CD4-positive, CD25-positive, alpha-beta regulatory T cell (primary cell): ENCODE measurements at regions not wholly inside any gene's neighbourhood (a gene's known extent, or its start where the extent isn't known, plus 50 kb on each side); places are given as distances from the start of the nearest gene placed in this dataset.

ENCODE experiments used
- ATAC-seq, 2 donors: fragments of 150-1000 bp; cut with Tn5 transposase; one replicate each; pipeline ENCODE4 v1.10.0; 2021; ENCODE audit warnings: low read depth in 2 of 2, moderate number of reproducible peaks in 2 of 2, moderate library complexity in 1 of 2
- DNase-seq, 3 donors: peaks; one replicate each; pipeline versions ENCODE4 v3.0.0 to v3.0.0-alpha.2; 2012 to 2022; ENCODE audit warnings: mixed read lengths in 1 of 3
- H3K27ac ChIP-seq: one replicate; pipeline ENCODE4 v1.7.0; 2013; ENCODE audit warnings: mild to moderate bottlenecking, low read length; ENCODE audit not compliant: insufficient read depth, poor library complexity, severe bottlenecking
- H3K27me3 ChIP-seq: one replicate; pipeline ENCODE4 v1.7.0; 2013; ENCODE audit warnings: low read length; ENCODE audit not compliant: control insufficient read depth, insufficient read depth
- H3K36me3 ChIP-seq: one replicate; pipeline ENCODE4 v1.7.0; 2013; ENCODE audit warnings: mild to moderate bottlenecking, low read length, moderate library complexity; ENCODE audit not compliant: control insufficient read depth, insufficient read depth
- H3K4me1 ChIP-seq: 2 replicates; pipeline ENCODE4 v1.7.0; 2013; ENCODE audit warnings: mild to moderate bottlenecking, low read length; ENCODE audit not compliant: insufficient read depth, control insufficient read depth, poor library complexity, severe bottlenecking
- H3K4me3 ChIP-seq: one replicate; pipeline ENCODE4 v1.7.0; 2013; ENCODE audit warnings: low read depth, mild to moderate bottlenecking, low read length, moderate library complexity
- H3K9me3 ChIP-seq, 2 experiments: 1 replicate in 1 of 2; 2 replicates in 1 of 2; pipeline ENCODE4 v1.7.0; 2013; ENCODE audit warnings: low read length in 2 of 2, mild to moderate bottlenecking in 1 of 2, moderate library complexity in 1 of 2; ENCODE audit not compliant: control insufficient read depth in 2 of 2
- H3K27ac Mint-ChIP-seq, 3 donors: one replicate each; pipeline ENCODE4 v1.8.0; 2020 to 2022; ENCODE audit warnings: mild to moderate bottlenecking in 3 of 3, mixed read lengths in 3 of 3, moderate library complexity in 2 of 3
- H3K27me3 Mint-ChIP-seq: one replicate; pipeline ENCODE4 v1.8.0; 2022; ENCODE audit warnings: mild to moderate bottlenecking, mixed read lengths
- H3K36me3 Mint-ChIP-seq: one replicate; pipeline ENCODE4 v1.8.0; 2020; ENCODE audit warnings: mixed read lengths
- H3K4me1 Mint-ChIP-seq, 4 donors: one replicate each; pipeline ENCODE4 v1.8.0; 2020 to 2022; ENCODE audit warnings: mixed read lengths in 4 of 4, mild to moderate bottlenecking in 1 of 4
- H3K4me3 Mint-ChIP-seq, 4 donors: one replicate each; pipeline ENCODE4 v1.8.0; 2020 to 2022; ENCODE audit warnings: mild to moderate bottlenecking in 4 of 4, mixed read lengths in 4 of 4, moderate library complexity in 3 of 4
- H3K9me3 Mint-ChIP-seq, 7 donors: one replicate each; pipeline ENCODE4 v1.8.0; 2020 to 2022; ENCODE audit warnings: mixed read lengths in 7 of 7, mild to moderate bottlenecking in 3 of 7, moderate library complexity in 2 of 7

DNA sequence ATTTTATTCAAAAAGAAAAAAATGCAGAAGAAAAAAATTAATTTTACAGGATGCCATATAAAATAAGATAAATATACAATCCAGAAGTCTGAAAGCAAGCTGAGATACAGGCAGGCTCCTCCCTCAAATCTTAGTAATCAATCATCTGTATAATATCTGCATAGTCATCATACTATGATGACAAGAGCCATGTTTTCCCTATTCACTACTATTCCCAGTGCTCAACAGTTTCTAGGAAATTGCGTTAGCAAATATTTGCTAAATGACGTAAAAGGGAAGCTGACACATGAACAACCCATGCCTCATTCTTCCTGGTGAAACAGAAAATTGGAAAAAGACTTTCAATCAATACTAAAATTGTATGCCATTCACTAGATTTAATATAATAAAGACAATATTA lies 793.2 kb downstream of the SUCLG1 start:
- no peaks in the 10 kb centered on the region for H3K4me1 ChIP-seq
- Mint-ChIP-seq H3K27me3 (no peaks in the 10 kb centered on the region), H3K4me3 (no peak overlapping the region), H3K9me3 (peaks cover 0 to 5% (median 0%) of the 10 kb centered on the region in 7 donors), H3K4me1 (no peaks in the 10 kb centered on the region), H3K36me3 (no peaks in the 10 kb centered on the region), H3K27ac (no peak overlapping the region)
- ATAC-seq (no peak), DNase-seq (no peak)
- H3K9me3 ChIP-seq: no peaks in the 10 kb centered on the region
- H3K27ac ChIP-seq: no peak overlapping the region
- H3K4me3 ChIP-seq: no peak overlapping the region
- no peaks in the 10 kb centered on the region for H3K36me3 ChIP-seq
- H3K27me3 ChIP-seq: no peaks in the 10 kb centered on the region

DNA sequence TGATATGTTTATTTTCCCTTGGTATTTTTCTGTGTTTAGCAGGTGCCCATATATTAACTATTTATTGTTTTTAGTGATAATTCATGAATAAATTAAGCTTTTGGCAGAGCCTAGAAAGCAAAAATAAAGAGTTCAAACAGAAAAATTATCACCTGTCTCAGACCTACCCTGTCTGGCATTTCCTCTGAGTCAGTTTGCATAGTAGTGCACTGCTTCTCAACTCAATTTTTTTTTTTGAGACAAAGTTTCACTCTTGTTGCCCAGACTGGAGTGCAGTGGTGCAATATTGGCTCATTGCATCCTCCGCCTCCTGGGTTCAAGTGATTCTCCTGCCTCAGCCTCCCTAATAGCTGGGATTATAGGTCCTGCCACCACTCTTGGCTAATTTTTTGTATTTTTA lies 793.9 kb downstream of the SUCLG1 start:
- Mint-ChIP-seq H3K4me1 (no peaks in the 10 kb centered on the region), H3K27ac (no peak overlapping the region), H3K4me3 (no peak overlapping the region), H3K9me3 (peaks cover 0 to 5% (median 0%) of the 10 kb centered on the region in 7 donors), H3K36me3 (no peaks in the 10 kb centered on the region), H3K27me3 (no peaks in the 10 kb centered on the region)
- Histone ChIP-seq H3K27me3 (no peaks in the 10 kb centered on the region), H3K4me3 (no peak overlapping the region), H3K27ac (no peak overlapping the region), H3K36me3 (no peaks in the 10 kb centered on the region), H3K4me1 (no peaks in the 10 kb centered on the region), H3K9me3 (no peaks in the 10 kb centered on the region)
- DNase-seq (no peak), ATAC-seq (no peak)

DNA sequence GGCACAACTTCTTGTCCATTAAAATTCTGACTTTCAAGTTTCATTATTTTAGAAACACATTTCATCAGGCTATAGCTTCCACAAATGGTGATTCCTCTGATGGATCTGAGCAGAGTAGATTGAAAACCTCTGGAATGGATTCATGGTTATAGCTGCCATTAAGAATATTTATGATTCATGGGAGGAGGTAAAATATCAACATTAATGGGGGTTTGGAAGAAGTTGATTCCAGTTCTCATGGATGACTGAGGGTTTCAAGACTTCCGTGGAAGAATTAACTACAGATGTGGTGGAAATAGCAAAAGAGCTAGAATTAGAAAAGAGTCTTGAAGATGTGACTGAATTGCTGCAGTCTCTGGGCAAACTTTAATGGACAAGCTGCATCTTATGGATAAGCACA lies 797.4 kb downstream of the SUCLG1 start:
- ATAC-seq (no peak), DNase-seq (no peak)
- Histone ChIP-seq H3K9me3 (no peaks in the 10 kb centered on the region), H3K4me1 (no peaks in the 10 kb centered on the region), H3K36me3 (no peaks in the 10 kb centered on the region), H3K27me3 (no peaks in the 10 kb centered on the region), H3K4me3 (no peak overlapping the region), H3K27ac (no peak overlapping the region)
- Mint-ChIP-seq H3K9me3 (peaks cover 0 to 4% (median 0%) of the 10 kb centered on the region in 7 donors), H3K4me1 (no peaks in the 10 kb centered on the region), H3K36me3 (no peaks in the 10 kb centered on the region), H3K27me3 (no peaks in the 10 kb centered on the region), H3K27ac (no peak overlapping the region), H3K4me3 (no peak overlapping the region)

DNA sequence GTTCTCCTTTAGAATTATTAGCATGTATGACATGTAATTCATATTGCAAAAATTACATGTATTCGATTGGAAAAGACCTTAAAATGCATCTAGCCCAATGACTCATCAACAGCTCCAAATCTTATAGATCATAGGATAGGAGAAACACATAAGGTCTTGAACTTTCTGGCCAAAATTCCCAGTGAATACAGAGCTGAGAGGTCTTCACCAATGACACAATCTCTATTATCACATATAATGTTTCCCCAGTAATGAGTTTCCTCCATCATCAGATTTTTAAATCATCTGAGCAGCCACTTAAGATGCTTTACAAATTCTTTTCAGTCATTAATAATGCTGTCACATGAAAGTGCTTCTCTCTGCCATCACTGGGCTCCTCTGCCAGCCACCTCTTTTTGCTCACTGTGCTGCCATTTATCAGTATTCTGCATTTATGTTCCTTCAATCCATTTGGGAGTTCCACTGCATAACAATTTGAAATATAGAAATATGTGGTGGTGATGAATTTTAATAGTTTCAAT lies 804.9 kb downstream of the SUCLG1 start:
- H3K27ac Mint-ChIP-seq: no peak overlapping the region
- Histone ChIP-seq H3K27ac (no peak overlapping the region), H3K4me1 (no peaks in the 10 kb centered on the region), H3K36me3 (no peaks in the 10 kb centered on the region), H3K9me3 (no peaks in the 10 kb centered on the region), H3K27me3 (no peaks in the 10 kb centered on the region), H3K4me3 (no peak overlapping the region)
- H3K4me1 Mint-ChIP-seq: no peaks in the 10 kb centered on the region
- no peak for DNase-seq
- no peak for ATAC-seq
- no peak overlapping the region for H3K4me3 Mint-ChIP-seq
- H3K27me3 Mint-ChIP-seq: no peaks in the 10 kb centered on the region
- no peaks in the 10 kb centered on the region for H3K36me3 Mint-ChIP-seq
- H3K9me3 Mint-ChIP-seq: peaks cover 0 to 6% (median 1%) of the 10 kb centered on the region in 7 donors

DNA sequence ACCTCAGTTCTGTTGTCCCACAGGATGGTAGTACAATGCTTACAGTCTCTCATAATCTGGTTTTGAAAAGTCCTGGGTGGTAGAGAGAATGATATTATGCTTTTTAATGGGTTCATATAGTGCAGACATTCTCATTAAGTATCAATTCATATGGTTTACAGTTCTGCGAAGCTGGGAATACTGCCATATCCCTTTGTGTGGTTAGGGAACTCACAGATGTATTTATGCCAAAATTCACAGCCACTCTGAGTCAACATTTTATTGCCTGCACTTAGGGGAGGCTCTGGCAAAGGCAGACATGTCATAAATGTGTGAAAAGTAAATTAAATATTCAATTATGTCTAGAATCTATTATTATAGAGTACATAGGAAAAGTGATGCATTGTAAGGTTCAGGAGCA lies 808.2 kb downstream of the SUCLG1 start:
- Mint-ChIP-seq H3K36me3 (no peaks in the 10 kb centered on the region), H3K27ac (no peak overlapping the region), H3K9me3 (peaks cover 0 to 6% (median 1%) of the 10 kb centered on the region in 7 donors), H3K4me1 (no peaks in the 10 kb centered on the region), H3K4me3 (no peak overlapping the region), H3K27me3 (no peaks in the 10 kb centered on the region)
- ATAC-seq (no peak), DNase-seq (no peak)
- Histone ChIP-seq H3K27me3 (no peaks in the 10 kb centered on the region), H3K9me3 (no peaks in the 10 kb centered on the region), H3K36me3 (no peaks in the 10 kb centered on the region), H3K27ac (no peak overlapping the region), H3K4me3 (no peak overlapping the region), H3K4me1 (no peaks in the 10 kb centered on the region)

DNA sequence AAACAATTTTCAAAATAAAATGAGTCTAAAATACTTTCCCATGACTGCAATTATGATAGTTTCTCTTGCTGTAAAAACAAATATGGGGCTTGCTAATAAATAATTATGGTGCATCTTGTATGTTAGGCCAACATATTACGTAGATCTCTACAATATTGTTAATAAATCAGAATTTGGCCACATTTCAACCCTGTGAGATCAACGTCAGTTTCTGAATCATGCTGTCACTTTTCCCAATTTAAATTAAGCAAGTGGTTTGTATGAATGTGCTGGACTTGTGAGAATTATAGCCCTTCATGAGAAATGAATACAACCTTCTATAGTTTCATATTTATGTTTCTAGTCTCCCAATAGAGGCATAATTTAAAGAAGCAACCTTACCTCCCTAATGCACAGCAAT lies 808.9 kb downstream of the SUCLG1 start:
- no peak for DNase-seq
- ATAC-seq: no peak
- Mint-ChIP-seq H3K4me3 (no peak overlapping the region), H3K4me1 (no peaks in the 10 kb centered on the region), H3K9me3 (peaks cover 0 to 6% (median 1%) of the 10 kb centered on the region in 7 donors), H3K27me3 (no peaks in the 10 kb centered on the region), H3K36me3 (no peaks in the 10 kb centered on the region), H3K27ac (no peak overlapping the region)
- no peaks in the 10 kb centered on the region for H3K4me1 ChIP-seq
- no peaks in the 10 kb centered on the region for H3K9me3 ChIP-seq
- no peaks in the 10 kb centered on the region for H3K36me3 ChIP-seq
- H3K27me3 ChIP-seq: no peaks in the 10 kb centered on the region
- no peak overlapping the region for H3K4me3 ChIP-seq
- no peak overlapping the region for H3K27ac ChIP-seq

DNA sequence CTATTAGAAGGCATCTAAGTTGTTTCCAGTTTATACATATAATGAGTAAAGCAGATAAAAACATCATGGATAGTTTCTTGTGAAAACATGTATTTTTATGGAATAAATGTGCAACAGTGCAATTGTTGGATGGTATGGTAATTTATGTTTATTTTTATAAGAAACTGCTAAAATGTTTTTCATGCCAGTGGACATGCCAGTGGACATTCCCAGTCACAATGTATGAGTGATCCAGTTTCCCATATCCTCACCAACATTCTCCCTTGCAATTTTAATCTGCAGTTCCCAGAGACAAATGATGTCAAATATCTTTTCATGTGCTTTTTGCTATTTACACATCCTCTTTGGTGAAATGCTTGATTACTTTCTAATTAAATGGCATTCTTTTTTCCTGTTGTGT lies 818.6 kb downstream of the SUCLG1 start:
- Mint-ChIP-seq H3K27ac (no peak overlapping the region), H3K4me1 (no peaks in the 10 kb centered on the region), H3K36me3 (no peaks in the 10 kb centered on the region)

DNA sequence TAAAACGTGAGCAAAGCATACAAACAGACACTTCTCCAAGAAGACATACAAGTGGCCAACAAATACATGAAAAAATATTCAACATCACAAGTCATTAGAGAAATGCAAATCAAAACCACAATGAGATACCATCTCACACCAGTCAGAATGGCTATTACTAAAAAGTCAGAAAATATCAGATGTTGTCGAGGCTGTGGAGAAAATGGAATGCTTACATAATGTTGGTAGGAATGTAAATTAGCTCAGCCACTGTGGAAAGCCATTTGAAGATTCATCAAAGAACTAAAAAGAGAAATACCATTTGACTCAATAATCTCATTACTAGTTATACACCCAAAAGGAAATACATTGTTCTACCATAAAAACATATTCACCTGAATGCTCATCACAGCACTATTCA lies 825.7 kb downstream of the SUCLG1 start:
- Mint-ChIP-seq H3K36me3 (no peaks in the 10 kb centered on the region), H3K4me3 (no peak overlapping the region), H3K9me3 (peaks cover 0 to 28% (median 3%) of the 10 kb centered on the region in 7 donors), H3K4me1 (no peaks in the 10 kb centered on the region), H3K27me3 (no peaks in the 10 kb centered on the region), H3K27ac (no peak overlapping the region)
- Histone ChIP-seq H3K27me3 (no peaks in the 10 kb centered on the region), H3K4me1 (no peaks in the 10 kb centered on the region), H3K4me3 (no peak overlapping the region), H3K36me3 (no peaks in the 10 kb centered on the region), H3K27ac (no peak overlapping the region), H3K9me3 (no peaks in the 10 kb centered on the region)
- no peak for ATAC-seq
- no peak for DNase-seq

More for the DNA sequence above, 818.6 kb downstream of the SUCLG1 start:
- Histone ChIP-seq H3K27me3 (no peaks in the 10 kb centered on the region), H3K4me3 (no peak overlapping the region), H3K36me3 (no peaks in the 10 kb centered on the region), H3K9me3 (no peaks in the 10 kb centered on the region), H3K27ac (no peak overlapping the region), H3K4me1 (no peaks in the 10 kb centered on the region)
- Mint-ChIP-seq H3K9me3 (peaks cover 0 to 4% (median 2%) of the 10 kb centered on the region in 7 donors), H3K4me3 (no peak overlapping the region), H3K27me3 (no peaks in the 10 kb centered on the region)
- ATAC-seq (no peak), DNase-seq (no peak)
